Vagina (tissue), 2 donors: ENCODE measurements at regions not wholly inside any gene's neighbourhood (a gene's known extent, or its start where the extent isn't known, plus 50 kb on each side); places are given as distances from the start of the nearest gene placed in this dataset.

Experiments
- CTCF ChIP-seq, 3 experiments: fragments of 450-650 bp in 2 of 3; fragments of 200-600 bp in 1 of 3; sonication (generic) in 1 of 3; IDR thresholded peaks; one replicate each; pipeline ENCODE4 v1.5.1; 2017 to 2019; ENCODE audit warnings: antibody characterized with exemption in 3 of 3, mild to moderate bottlenecking in 2 of 3, moderate library complexity in 2 of 3
- POLR2A ChIP-seq, 2 donors: fragments of 450-650 bp; IDR thresholded peaks; one replicate each; pipeline ENCODE4 v1.6.1; 2017; ENCODE audit warnings: antibody characterized with exemption in 2 of 2, mild to moderate bottlenecking in 2 of 2, moderate library complexity in 2 of 2
- POLR2AphosphoS5 ChIP-seq, 2 donors: sonication (generic); formaldehyde crosslinking; IDR thresholded peaks; one replicate each; pipeline ENCODE4 v1.9.0; 2017; ENCODE audit warnings: antibody characterized with exemption in 2 of 2, mild to moderate bottlenecking in 2 of 2, low read depth in 1 of 2; ENCODE audit not compliant: insufficient read depth in 1 of 2

- no peak for TF ChIP-seq CTCF (IDR thresholded peaks at IDR 0.05)
- TF ChIP-seq POLR2A (IDR thresholded peaks at IDR 0.05) = no peak
- TF ChIP-seq POLR2AphosphoS5 (IDR thresholded peaks at IDR 0.05; ENCODE audit: insufficient read depth in 1 of 2, low read depth in 1 of 2) = no peak
Measured at GRCh38 chr2:67096886-67097285, 300.2 kb upstream of the ETAA1 start.
